Hindlimb muscle (tissue), 1 donor: ENCODE measurements at regions not wholly inside any gene's neighbourhood (a gene's known extent, or its start where the extent isn't known, plus 50 kb on each side); places are given as distances from the start of the nearest gene placed in this dataset.

Source experiments
- DNase-seq: peaks from one replicate; pipeline ENCODE4 v3.0.0-alpha.2; 2013

DNA sequence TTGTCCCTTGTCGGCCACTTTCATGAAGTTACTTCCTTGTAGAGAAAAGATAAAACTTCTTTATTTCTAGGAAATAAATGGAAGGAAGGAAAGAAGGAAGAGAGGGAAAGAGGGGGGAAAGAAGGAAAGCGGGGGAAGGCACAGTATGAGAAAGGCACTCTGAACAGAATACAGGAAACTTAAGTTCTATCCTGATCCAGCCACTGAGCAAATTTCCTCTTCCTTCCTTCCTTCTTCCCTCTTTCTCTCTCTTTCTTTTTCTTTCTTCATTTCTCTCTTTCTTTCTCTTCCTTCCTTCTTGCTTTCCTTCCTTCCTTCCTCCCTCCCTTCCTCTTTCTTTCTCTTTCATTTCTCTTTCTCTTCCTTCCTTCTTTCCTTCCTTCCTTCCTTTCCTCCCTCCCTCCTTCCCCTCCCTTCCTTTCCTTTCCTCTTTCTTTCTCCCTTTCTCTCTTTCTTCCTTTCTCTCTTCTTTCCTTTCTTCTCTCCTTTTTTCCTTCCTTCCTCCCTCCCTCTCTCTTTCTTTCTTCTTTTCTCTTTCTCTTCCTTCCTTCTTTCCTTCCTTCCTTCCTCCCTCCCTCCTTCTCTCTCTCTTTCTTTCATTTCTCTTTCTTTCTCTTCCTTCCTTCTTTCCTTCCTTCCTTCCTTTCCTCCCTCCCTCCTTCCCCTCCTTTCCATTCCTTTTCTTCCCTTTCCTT, 240.2 kb upstream of the BRINP1 start:
- DNase-seq = no peak

DNA sequence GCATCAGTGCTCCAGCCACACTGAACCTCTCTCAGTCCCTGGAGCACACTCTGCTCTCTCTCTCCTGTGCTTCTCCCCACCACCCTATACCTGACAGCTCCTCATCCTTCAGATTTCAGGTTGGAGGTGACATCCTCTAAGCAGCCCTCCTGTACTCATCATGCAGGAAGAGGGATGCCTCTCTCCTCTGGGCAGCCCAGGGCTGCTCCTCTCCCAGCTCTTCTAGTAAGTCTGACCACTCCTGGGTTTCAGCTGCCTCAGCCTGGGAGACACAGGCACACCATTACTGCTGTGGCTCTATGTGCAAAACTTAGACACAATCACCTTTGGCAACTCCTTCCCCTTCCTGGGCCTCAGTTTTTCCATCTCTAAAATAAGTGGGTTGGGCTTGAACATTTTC, 232.4 kb upstream of the BRINP1 start:
- no peak for DNase-seq

GRCh38 chr9:119597499-119597898, 228.3 kb upstream of the BRINP1 start:
- no peak for DNase-seq

- DNase-seq = no peak
Observed at GRCh38 chr9:119596703-119597102, 227.5 kb upstream of the BRINP1 start.

GRCh38 chr9:119588874-119589744, 219.9 kb upstream of the BRINP1 start:
- no peak for DNase-seq

GRCh38 chr9:119577881-119578280, 208.6 kb upstream of the BRINP1 start:
- no peak for DNase-seq

GRCh38 chr9:119559986-119560385, 190.8 kb upstream of the BRINP1 start:
- no peak for DNase-seq

GRCh38 chr9:119559056-119559455, 189.8 kb upstream of the BRINP1 start:
- DNase-seq = no peak

DNA sequence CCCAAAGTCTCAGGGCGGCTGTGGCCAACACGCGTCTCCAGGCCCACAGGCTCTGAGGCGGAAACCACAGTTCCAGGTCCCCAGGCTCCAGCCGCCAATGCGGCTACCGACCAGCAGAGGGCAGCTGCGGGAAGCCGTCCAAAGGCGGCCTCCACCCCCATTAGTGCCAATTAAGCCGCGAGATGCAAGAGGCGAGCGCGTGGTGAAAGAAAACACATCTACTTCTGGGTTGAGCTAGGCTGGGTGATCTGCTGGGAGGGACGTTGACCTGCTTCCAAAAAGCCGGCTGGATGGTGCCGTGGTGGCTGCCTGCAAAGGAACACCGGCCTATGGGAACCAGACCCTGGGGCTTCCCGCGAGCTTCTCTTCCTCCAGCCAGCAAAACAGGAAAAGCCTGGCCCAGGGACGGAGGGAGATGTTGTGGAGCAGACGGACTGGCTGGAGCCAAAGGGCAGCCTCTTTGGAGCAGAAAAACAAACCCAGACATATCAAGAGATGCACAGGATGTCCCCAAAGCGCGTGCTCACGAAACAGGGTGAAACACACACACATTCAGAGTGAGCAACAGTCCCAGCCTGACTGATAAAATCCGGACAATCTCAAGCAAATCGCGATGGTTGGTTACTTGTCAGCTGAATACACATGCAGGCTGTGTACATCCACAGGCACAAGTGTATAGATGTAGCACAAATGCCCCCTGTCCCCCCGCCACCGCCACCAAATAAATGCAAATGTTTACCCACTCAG, 187.1 kb upstream of the BRINP1 start:
- DNase-seq = peak; percentile 61

GRCh38 chr9:119544492-119544891, 175.3 kb upstream of the BRINP1 start:
- no peak for DNase-seq

GRCh38 chr9:119537138-119537537, 167.9 kb upstream of the BRINP1 start:
- DNase-seq = no peak

- no peak for DNase-seq
Observed at GRCh38 chr9:119533504-119533903, 164.3 kb upstream of the BRINP1 start.

- no peak for DNase-seq
Observed at GRCh38 chr9:119526698-119527097, 157.5 kb upstream of the BRINP1 start.

DNA sequence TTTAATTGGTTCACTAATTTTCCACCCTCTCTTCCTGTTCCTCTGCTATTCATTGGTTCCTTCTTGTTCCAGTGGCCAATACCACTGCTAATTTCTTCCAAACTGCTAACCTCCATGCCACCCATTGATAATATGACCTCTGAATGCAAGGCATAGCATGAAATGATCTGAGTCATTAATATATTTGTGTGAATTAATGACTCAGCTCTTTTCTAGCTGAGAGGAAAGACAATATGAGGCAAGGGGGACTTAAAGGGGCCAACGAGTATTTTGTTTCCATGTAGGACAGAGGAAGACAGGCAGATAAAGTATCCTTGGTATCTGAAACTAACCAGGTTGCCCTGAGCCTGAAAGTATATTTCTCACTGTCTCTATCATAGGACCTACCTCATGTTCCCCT, 154.3 kb upstream of the BRINP1 start:
- no peak for DNase-seq

GRCh38 chr9:119522381-119522780, 153.1 kb upstream of the BRINP1 start:
- no peak for DNase-seq

- no peak for DNase-seq
Observed at GRCh38 chr9:119509291-119509905, 140.2 kb upstream of the BRINP1 start.

- no peak for DNase-seq
Observed at GRCh38 chr9:119501374-119501773, 132.1 kb upstream of the BRINP1 start.

DNA sequence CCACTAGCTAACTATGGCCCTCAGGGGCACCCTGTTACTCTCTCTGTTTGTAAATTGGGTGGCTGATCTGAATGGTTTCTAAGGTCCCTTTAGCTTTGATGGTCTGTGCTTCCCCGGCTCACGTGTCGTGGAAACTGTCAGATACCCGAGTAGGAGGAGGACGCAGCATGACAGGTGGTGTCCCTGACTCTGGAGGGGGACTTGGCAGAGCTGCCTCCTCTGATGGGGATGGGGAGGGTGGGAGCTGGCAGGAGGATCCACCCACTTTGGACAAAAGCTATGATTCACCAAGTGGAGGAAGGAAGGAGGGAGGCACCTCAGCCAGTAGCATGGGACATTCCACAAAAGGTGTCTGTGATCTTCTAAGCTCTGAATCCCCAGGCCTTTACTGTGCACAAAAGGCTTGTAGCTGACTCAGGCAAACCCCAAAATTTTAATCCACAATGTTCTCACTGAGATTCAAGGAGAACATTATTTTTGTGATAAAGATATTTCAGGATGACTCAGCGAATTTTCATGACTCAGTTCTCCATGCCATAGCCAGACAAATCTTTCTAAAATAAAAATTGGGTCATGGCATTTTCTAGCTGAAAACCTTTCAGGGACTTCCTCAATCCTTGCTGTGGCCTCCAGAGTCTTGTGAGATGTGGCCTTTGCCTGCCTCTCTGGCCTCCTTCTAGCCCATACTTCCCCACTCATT, 131.0 kb upstream of the BRINP1 start:
- DNase-seq = no peak

DNA sequence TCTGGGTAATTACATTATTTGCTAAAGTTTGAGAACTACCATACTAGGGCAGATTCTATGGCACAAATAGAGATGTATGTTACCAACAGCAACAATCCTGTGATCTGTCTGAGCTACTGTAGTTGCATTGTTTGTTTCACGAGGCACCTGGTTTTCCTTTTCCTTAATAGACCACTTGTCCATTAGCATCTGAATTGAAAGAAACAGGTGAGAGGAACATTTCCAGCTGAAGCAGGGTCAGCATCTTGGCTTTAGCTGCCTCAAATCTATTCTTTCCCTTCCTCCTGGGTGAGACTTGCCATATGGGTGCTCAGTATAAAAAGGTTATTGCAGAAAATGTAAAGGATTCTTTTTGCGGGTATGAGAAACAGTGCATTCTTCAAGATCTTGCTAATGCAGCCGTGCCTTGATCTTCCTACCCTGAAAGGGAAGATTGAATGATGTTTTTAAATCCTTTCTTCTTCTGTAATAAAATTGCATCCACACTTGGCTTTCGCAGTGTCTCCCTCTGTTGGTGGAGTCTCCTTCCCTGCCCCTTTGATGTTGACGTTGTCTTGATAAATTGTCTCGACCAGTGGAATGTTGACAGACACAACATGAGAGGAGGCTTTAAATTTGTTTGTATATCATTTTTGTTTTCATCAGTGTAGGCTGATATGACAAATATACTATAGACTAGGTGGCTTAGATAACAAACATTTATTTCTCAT, 118.0 kb upstream of the BRINP1 start:
- DNase-seq = no peak

GRCh38 chr9:119483153-119483552, 113.9 kb upstream of the BRINP1 start:
- no peak for DNase-seq

DNA sequence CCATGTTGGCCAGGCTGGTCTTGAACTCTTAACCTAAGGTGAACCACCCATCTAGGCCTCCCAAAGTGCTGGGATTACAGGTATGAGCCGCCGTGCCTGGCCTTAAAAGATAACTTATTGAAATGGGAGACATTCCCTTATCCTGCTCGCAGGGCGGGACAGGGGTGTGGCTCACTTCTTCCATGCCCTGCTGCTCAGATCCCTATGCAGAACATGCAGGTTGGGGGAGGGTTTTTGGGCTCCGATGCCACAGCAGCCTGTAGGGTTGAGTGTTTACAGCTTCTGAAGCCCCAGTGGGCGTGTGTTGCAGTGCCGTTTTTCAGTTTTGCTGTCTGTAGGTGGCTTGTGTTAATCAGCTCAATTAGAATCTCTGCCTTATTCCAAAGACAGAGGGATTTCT, 108.0 kb upstream of the BRINP1 start:
- DNase-seq = no peak

- DNase-seq = no peak
Observed at GRCh38 chr9:119458068-119458467, 88.8 kb upstream of the BRINP1 start.
